ENCODE measurements at regions not wholly inside any gene's neighbourhood (a gene's known extent, or its start where the extent isn't known, plus 50 kb on each side); places are given as distances from the start of the nearest gene placed in this dataset.

GRCh38 chr2:67839668-67840067 is 223.1 kb downstream of the C1D start:
- POLR2A ChIA-PET: interaction anchor here (0.6 kb wide), 1 partner anchor 146 kb away, joined by 3 read pairs; no protein-coding TSS in a partner anchor
- ATAC-seq (no peak), DNase-seq (ENCODE audit: low spot score) (no peak)
- TF ChIP-seq SP1 (CRISPR knock-in tag; conservative IDR thresholded peaks at IDR 0.05): no peak
- TF ChIP-seq NFATC4 (CRISPR knock-in tag; IDR thresholded peaks at IDR 0.05): no peak
- no peak for TF ChIP-seq PREB (CRISPR knock-in tag; IDR thresholded peaks at IDR 0.05; ENCODE audit: borderline replicate concordance)
- TF ChIP-seq SMAD4 (CRISPR knock-in tag; IDR thresholded peaks at IDR 0.05): no peak
- no peak for TF ChIP-seq ESRRA (CRISPR knock-in tag; IDR thresholded peaks at IDR 0.05; ENCODE audit: borderline replicate concordance)
- TF ChIP-seq ZNF512 (CRISPR knock-in tag; IDR thresholded peaks at IDR 0.05; ENCODE audit: borderline replicate concordance): no peak
- TF ChIP-seq ZNF138 (CRISPR knock-in tag; conservative IDR thresholded peaks at IDR 0.05): no peak
- TF ChIP-seq RORB (CRISPR knock-in tag; IDR thresholded peaks at IDR 0.05): no peak
- no peak for TF ChIP-seq USF2 (CRISPR knock-in tag; IDR thresholded peaks at IDR 0.05)
- TF ChIP-seq GTF2I (CRISPR knock-in tag; conservative IDR thresholded peaks at IDR 0.05): no peak
- TF ChIP-seq ATF3 (CRISPR knock-in tag; conservative IDR thresholded peaks at IDR 0.05): no peak
- TF ChIP-seq PRDM15 (CRISPR knock-in tag; IDR thresholded peaks at IDR 0.05): no peak
- no peak overlapping the region for H3K4me3 Mint-ChIP-seq
- no peaks in the 10 kb centered on the region for H3K27me3 Mint-ChIP-seq (ENCODE audit: low read depth)
- CTCF ChIA-PET: interaction anchor here (0.9 to 4.5 kb wide), 6 partner anchors 10 to 1252 kb away, joined by 3 to 45 read pairs (median 4); no protein-coding TSS in a partner anchor
- no peaks in the 10 kb centered on the region for H3K36me3 Mint-ChIP-seq
- no peaks in the 10 kb centered on the region for H3K4me1 Mint-ChIP-seq
- H3K27ac Mint-ChIP-seq: no peak overlapping the region
- no peaks in the 10 kb centered on the region for H3K9me3 Mint-ChIP-seq

GRCh38 chr2:67840460-67841068 is 222.2 kb downstream of the C1D start:
- Mint-ChIP-seq H3K9me3 (no peaks in the 10 kb centered on the region), H3K4me3 (no peak overlapping the region), H3K4me1 (peaks cover 2% of the 10 kb centered on the region; the same call in 1 of the 2 replicates), H3K36me3 (no peaks in the 10 kb centered on the region), H3K27me3 (ENCODE audit: low read depth) (no peaks in the 10 kb centered on the region), H3K27ac (no peak overlapping the region)
- peak; percentile 100 for ATAC-seq
- peak; percentile 74 for DNase-seq (ENCODE audit: low spot score)
- TF ChIP-seq CTCF (IDR thresholded peaks at IDR 0.05) (peak; percentile 35), HMGXB4 (CRISPR knock-in tag; IDR thresholded peaks at IDR 0.05) (no peak), PRRX2 (CRISPR knock-in tag; IDR thresholded peaks at IDR 0.05) (no peak)
- CTCF ChIA-PET: interaction anchor here (0.6 to 4.5 kb wide), 10 partner anchors 11 to 1404 kb away, joined by 3 to 45 read pairs (median 4); no protein-coding TSS in a partner anchor
- POLR2A ChIA-PET: no interaction called here
